HG03354 (cell line): ENCODE measurements at regions not wholly inside any gene's neighbourhood (a gene's known extent, or its start where the extent isn't known, plus 50 kb on each side); places are given as distances from the start of the nearest gene placed in this dataset.

Experiments used
- ATAC-seq: cut with Tn5 transposase; IDR thresholded peaks from one replicate; pipeline ENCODE4 v1.9.1; 2021; ENCODE audit warnings: mild to moderate bottlenecking; ENCODE audit not compliant: unreplicated experiment, poor library complexity, severe bottlenecking

GRCh38 chr2:129881786-129882396, 97.6 kb upstream of the RAB6C start:
- ATAC-seq = no peak

GRCh38 chr2:129882476-129882875, 97.0 kb upstream of the RAB6C start:
- no peak for ATAC-seq

GRCh38 chr2:129883121-129883520, 96.3 kb upstream of the RAB6C start:
- ATAC-seq = no peak

- no peak for ATAC-seq
Measured at GRCh38 chr2:129884221-129884786, 95.2 kb upstream of the RAB6C start.

- no peak for ATAC-seq
Measured at GRCh38 chr2:129885735-129886134, 93.7 kb upstream of the RAB6C start.

- no peak for ATAC-seq
Measured at GRCh38 chr2:129887688-129888266, 91.7 kb upstream of the RAB6C start.

GRCh38 chr2:129888461-129888860, 91.0 kb upstream of the RAB6C start:
- ATAC-seq = no peak

- no peak for ATAC-seq
Measured at GRCh38 chr2:129888896-129889295, 90.6 kb upstream of the RAB6C start.

GRCh38 chr2:129891341-129892320, 87.8 kb upstream of the RAB6C start:
- ATAC-seq = no peak

- no peak for ATAC-seq
Measured at GRCh38 chr2:129892360-129892759, 87.1 kb upstream of the RAB6C start.

GRCh38 chr2:129892773-129893172, 86.7 kb upstream of the RAB6C start:
- no peak for ATAC-seq

- ATAC-seq = no peak
Measured at GRCh38 chr2:129893244-129893643, 86.2 kb upstream of the RAB6C start.

- no peak for ATAC-seq
Measured at GRCh38 chr2:129894616-129895015, 84.8 kb upstream of the RAB6C start.

GRCh38 chr2:129895061-129895460, 84.4 kb upstream of the RAB6C start:
- ATAC-seq = no peak

GRCh38 chr2:129895526-129896082, 83.9 kb upstream of the RAB6C start:
- no peak for ATAC-seq

- ATAC-seq = no peak
Measured at GRCh38 chr2:129896226-129897100, 83.0 kb upstream of the RAB6C start.

GRCh38 chr2:129901754-129902415, 77.6 kb upstream of the RAB6C start:
- no peak for ATAC-seq

GRCh38 chr2:129902731-129903585, 76.5 kb upstream of the RAB6C start:
- ATAC-seq = no peak
